Fibroblast of peridontal ligament (primary cell): ENCODE measurements at regions not wholly inside any gene's neighbourhood (a gene's known extent, or its start where the extent isn't known, plus 50 kb on each side); places are given as distances from the start of the nearest gene placed in this dataset.

Experiments
- DNase-seq: peaks from one replicate; pipeline ENCODE4 v3.0.0-alpha.2; 2010; ENCODE audit errors: extremely low read depth

DNA sequence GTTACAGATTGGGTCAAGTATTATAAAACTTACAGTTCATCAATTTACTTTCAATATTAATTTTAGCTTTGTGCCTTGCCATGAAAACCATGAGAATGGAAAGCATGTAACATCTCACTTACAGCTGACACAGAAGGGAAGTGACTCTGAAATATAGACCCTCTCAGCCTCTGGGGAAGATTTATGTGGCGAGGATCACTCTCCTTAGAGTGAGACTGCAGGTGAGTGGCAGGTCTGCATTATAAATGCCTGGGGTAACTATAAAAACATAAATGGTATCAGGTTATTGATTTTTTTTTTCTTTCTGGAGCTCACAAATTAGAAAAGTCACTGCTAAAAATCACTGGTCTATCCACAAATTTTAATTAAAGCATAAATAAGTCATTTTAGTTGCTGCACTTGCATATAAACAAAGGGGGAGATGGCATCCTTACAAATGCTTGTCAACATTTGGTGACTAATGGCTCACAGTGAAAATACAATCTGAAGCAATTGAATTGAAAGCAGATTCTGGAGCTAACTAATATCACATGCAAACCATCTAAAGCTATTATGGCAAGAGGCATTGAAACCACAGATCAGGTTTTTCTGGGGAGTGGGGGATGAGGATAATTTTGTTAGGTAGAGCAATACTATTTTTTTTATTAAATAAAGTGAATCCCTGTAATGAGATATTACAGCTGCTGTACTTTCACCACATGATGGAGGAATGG lies 200.9 kb downstream of the TM2D1 start:
- DNase-seq = no peak

DNA sequence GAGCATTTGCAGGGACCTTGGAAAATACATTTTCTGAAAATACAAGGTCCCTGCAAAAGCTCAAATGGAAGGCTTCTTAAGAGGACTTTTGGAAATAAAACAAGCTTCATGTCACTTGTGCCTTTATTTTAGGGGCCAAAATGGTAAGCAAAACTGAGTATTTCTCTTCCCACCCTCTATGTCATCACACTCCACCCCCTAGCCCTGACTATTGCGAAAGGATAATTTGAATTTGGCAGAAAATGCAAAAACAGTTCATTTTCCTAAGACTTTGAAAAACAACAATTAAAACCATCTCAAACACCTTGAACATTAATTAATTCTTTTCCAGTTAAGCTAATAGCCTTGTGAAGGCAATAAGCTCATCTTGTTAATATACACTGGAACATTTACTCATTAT lies 201.7 kb downstream of the TM2D1 start:
- DNase-seq = no peak

DNA sequence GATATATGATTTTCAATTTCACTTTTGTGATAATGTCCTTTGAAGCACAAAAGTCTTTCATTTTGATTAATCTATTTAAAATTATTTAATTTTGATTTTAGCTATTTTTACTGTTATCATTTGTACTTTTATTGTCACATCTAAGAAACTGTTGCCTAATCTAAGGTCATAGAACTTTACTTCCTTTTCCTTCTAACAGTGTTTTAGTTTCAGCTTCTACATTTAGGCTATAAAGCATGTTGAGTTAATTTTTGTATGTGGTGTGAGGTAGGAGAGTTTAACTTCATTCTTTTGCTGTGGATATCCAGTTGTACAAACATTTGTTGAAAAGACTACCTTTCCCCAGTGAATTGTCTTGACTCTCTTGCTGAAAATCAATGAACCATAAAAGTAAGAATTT lies 204.5 kb downstream of the TM2D1 start:
- DNase-seq = no peak

DNA sequence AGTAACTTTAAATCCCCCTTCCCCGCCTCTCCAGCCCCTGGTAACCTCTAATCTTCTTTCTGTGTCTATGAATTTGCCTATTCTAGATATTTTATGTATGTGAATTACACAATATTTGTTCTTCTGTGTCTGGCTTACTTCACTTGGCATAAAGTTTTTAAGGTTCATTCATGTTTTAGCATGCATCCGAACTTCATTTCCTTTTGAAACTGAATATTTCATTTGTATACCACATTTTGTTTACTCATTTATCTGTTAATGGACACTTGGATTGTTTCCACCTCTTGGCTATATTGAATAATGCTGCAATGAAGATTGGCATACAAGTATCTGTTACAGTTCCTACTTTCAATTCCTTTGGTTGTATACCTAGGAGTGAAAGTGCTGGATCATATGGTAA lies 205.3 kb downstream of the TM2D1 start:
- DNase-seq = no peak

DNA sequence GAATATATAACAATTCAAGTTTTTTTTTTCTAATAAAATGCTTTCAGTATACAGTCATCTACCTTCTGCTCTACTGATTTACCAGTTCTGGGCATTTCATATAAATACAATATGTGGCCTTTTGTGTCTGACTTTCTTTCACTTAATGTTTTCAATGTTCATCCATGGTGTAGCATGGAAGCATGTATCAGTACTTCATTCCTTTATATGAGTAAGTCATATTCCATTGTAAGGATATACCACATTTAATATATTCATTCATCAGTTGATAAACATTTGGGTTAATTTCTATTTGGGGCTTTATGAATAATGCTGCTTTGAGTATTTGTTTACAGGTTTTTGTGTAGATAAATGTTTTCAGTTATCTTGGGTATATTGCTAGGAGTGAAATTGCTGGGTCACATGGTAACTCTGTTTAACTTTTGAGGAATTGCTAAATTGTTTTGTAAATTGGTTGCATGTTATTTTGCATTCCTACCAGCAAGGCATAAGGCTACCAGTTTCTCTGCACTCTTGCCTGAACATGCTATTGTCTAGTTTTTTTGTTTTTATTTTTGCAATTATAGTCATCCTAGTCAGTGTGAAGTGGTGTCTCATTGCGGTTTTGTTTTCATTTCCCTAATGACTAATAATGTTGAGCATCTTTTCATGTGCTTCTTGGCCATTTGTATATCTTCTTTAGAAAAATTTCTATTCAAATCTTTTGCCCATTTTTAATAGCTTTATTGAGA lies 206.1 kb downstream of the TM2D1 start:
- no peak for DNase-seq

DNA sequence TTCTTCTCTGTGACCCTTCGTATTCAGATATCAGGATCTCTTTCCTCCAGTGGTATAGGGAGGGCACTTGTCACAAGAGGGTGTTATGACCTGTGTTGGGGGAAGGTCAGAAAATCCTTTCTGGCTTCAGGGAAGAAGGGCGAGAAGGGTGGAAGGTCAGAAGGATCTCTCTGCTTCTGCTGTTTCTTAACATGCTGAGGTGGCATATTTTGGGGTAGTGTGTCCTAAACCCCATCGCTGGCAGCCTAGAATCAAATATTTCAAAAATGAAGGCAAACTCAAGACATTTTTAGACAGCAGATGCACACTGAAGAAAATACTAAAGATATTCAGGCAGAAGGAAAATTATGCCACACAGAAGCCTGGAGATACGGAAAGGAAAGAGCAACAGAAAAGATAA lies 207.6 kb downstream of the TM2D1 start:
- no peak for DNase-seq

DNA sequence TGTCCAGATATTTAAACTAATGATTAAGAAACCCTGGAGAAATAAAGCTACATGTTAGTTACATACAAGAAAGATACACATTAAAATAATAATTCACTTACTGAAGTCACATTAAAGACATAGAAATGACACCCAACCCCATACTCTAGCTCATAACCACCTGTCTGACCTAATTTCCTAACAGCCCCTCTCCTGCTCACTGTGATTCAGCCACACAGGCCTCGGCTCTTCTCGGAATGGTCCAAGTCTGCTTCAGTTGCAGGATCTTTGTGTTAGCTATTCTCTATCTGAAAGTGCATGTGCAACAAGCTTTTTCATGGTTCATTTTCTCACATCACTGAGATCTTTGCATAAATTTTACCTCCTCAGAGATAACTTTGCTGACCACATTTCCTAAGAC lies 209.8 kb downstream of the TM2D1 start:
- DNase-seq = no peak
